ENCODE measurements at regions not wholly inside any gene's neighbourhood (a gene's known extent, or its start where the extent isn't known, plus 50 kb on each side); places are given as distances from the start of the nearest gene placed in this dataset.
"Not testable (repeated sequence)": the region's sequence is repeated elsewhere in the genome, so short reads cannot be mapped to it uniquely, and the experiment has no call there.

DNA sequence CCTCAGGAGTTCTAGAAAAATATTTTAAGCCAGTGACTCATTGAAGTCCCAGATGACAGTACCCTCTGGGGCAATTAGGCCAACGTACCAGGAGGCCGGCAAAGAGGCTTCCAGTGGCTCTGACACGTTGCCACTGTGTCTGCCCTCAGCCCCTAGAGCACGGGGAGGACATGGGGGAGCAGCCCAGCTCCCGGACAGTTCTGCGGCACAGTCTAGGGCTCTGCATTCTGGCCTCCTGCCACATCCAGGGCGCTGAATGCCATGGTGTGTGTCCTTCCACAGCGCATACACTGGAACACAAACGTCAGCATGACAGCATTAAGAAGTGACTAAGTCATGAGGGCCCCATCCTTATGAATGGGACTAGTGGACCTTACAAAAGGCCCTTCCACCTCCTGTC lies 156.2 kb downstream of the RNASET2 start:
- peaks cover 0 to 5% (median 0%) of the 10 kb centered on the region in 4 donors for H3K9me3 ChIP-seq
- H3K4me3 ChIP-seq, result no peak overlapping the region
- no peaks in the 10 kb centered on the region for H3K27me3 ChIP-seq
- H3K36me3 ChIP-seq, result no peaks in the 10 kb centered on the region
- 68 to 72% methylated on average over 9 of the region's 9 CpGs for WGBS, 2 donors
- DNase-seq (ENCODE audit: low spot score in 2 of 2), result no peak
- no peaks in the 10 kb centered on the region for H3K4me1 ChIP-seq
- TF ChIP-seq EP300 (IDR thresholded peaks at IDR 0.05), result no peak
- no peak for TF ChIP-seq POLR2A (IDR thresholded peaks at IDR 0.05)
- TF ChIP-seq CTCF (IDR thresholded peaks at IDR 0.05), result no peak
- H3K27ac ChIP-seq, result no peak overlapping the region

DNA sequence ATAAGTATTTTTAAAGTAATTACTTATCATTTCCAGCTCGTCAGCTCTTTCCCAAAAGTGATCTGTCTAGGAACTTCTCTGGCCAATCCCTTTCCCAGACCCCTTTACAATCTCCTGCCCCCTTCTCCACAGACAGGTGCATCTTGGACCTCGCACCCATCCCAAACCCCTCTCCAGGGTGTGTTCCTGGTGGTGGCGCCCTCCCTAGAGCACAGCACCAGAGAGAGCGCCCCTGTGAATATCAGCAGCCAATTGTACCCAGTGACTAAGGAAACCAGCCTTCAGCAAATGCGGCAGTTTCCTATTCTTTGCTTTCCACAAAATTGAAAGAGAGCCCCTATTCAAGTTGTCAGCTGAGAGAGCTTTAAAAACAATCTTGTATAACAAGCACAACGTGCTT lies 157.7 kb downstream of the RNASET2 start:
- WGBS, 2 donors, result 51 to 59% methylated on average over 6 of the region's 6 CpGs
- no peaks in the 10 kb centered on the region for H3K36me3 ChIP-seq
- H3K4me1 ChIP-seq, result no peaks in the 10 kb centered on the region
- no peak for TF ChIP-seq CTCF (IDR thresholded peaks at IDR 0.05)
- TF ChIP-seq EP300 (IDR thresholded peaks at IDR 0.05), result no peak
- no peak for TF ChIP-seq POLR2A (IDR thresholded peaks at IDR 0.05)
- H3K27ac ChIP-seq, result no peak overlapping the region
- H3K4me3 ChIP-seq, result no peak overlapping the region
- no peak for DNase-seq (ENCODE audit: low spot score in 2 of 2)
- H3K27me3 ChIP-seq, result no peaks in the 10 kb centered on the region
- no peaks in the 10 kb centered on the region for H3K9me3 ChIP-seq

DNA sequence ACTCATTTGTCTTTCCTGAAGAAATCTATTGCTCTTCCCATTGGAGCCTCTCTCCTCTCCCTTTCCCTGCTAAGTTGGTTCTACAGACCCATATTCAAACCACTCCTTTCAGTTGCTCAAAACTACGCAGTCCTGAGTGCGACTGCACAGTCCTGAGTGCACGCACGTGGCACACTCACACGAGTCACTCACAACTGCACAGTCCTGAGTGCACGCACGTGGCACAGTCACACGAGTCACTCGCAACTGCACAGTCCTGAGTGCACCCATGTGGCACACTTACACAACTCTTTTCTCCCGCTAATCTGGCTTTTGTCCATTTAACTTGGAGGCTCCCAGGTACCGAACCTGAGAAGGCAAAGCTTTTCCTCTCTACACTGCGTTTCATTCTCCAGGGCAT lies 159.7 kb downstream of the RNASET2 start:
- H3K9me3 ChIP-seq, result no peaks in the 10 kb centered on the region

DNA sequence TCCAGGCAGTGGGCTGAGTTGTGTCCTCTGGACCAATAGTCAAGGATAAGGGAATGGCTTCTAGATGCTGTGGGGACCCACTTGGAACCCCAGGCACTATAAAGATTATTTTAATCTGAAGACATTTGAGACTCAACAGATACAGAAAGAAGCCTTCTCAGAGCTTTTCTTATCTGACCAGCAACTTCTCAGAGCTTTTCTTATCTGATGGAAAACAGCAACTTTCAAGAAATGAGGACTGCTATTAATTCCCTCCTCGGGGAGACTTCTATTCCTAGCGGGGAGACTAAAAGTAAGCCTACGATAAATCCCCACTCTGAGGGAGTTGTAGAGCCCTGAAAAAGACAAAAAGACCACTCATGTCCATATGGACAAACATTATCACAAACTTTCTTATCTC lies 160.5 kb downstream of the RNASET2 start:
- H3K4me1 ChIP-seq, result no peaks in the 10 kb centered on the region
- TF ChIP-seq CTCF (IDR thresholded peaks at IDR 0.05) (no peak), POLR2A (IDR thresholded peaks at IDR 0.05) (no peak), EP300 (IDR thresholded peaks at IDR 0.05) (no peak)
- no peak overlapping the region for H3K27ac ChIP-seq
- WGBS, 2 donors, result 85 to 86% methylated on average over 3 of the region's 3 CpGs
- no peak for DNase-seq (ENCODE audit: low spot score in 2 of 2)
- H3K36me3 ChIP-seq, result no peaks in the 10 kb centered on the region
- no peaks in the 10 kb centered on the region for H3K9me3 ChIP-seq
- H3K27me3 ChIP-seq, result no peaks in the 10 kb centered on the region
- no peak overlapping the region for H3K4me3 ChIP-seq

More for the DNA sequence above, 159.7 kb downstream of the RNASET2 start:
- Histone ChIP-seq H3K36me3 (no peaks in the 10 kb centered on the region), H3K27ac (no peak overlapping the region), H3K4me1 (no peaks in the 10 kb centered on the region), H3K4me3 (no peak overlapping the region), H3K27me3 (no peaks in the 10 kb centered on the region)
- DNase-seq (ENCODE audit: low spot score in 2 of 2), result no peak
- WGBS, 2 donors, result 81 to 94% methylated on average over 12 of the region's 12 CpGs
- TF ChIP-seq EP300 (IDR thresholded peaks at IDR 0.05), result no peak
- TF ChIP-seq POLR2A (IDR thresholded peaks at IDR 0.05), result no peak
- no peak for TF ChIP-seq CTCF (IDR thresholded peaks at IDR 0.05)

DNA sequence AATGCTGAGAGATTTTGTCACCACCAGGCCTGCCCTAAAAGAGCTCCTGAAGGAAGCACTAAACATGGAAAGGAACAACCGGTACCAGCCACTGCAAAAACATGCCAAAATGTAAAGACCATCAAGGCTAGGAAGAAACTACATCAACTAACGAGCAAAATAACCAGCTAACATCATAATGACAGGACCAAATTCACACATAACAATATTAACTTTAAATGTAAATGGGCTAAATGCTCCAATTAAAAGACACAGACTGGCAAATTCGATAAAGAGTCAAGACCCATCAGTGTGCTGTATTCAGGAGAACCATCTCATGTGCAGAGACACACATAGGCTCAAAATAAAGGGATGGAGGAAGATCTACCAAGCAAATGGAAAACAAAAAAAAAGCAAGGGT lies 163.8 kb upstream of the RPS6KA2 start:
- not testable (repeated sequence) for DNase-seq (ENCODE audit: low spot score in 2 of 2); H3K9me3 ChIP-seq
- WGBS, 2 donors, result 77 to 85% methylated on average over 3 of the region's 3 CpGs

GRCh38 chr6:166788846-166789529 lies 161.9 kb upstream of the RPS6KA2 start:
- H3K9me3 ChIP-seq; H3K36me3 ChIP-seq; H3K27ac ChIP-seq; H3K4me1 ChIP-seq; H3K4me3 ChIP-seq; H3K27me3 ChIP-seq; DNase-seq (ENCODE audit: low spot score in 2 of 2): not testable (repeated sequence)
- WGBS, 2 donors, result 88 to 95% methylated on average over 19 of the region's 22 CpGs

More for the DNA sequence above, 163.8 kb upstream of the RPS6KA2 start:
- H3K4me1 ChIP-seq, H3K27ac ChIP-seq, H3K4me3 ChIP-seq, H3K27me3 ChIP-seq, H3K36me3 ChIP-seq: not testable (repeated sequence)

All from tibial nerve (tissue), 4 donors.